ENCODE measurements at regions not wholly inside any gene's neighbourhood (a gene's known extent, or its start where the extent isn't known, plus 50 kb on each side); places are given as distances from the start of the nearest gene placed in this dataset.

DNA sequence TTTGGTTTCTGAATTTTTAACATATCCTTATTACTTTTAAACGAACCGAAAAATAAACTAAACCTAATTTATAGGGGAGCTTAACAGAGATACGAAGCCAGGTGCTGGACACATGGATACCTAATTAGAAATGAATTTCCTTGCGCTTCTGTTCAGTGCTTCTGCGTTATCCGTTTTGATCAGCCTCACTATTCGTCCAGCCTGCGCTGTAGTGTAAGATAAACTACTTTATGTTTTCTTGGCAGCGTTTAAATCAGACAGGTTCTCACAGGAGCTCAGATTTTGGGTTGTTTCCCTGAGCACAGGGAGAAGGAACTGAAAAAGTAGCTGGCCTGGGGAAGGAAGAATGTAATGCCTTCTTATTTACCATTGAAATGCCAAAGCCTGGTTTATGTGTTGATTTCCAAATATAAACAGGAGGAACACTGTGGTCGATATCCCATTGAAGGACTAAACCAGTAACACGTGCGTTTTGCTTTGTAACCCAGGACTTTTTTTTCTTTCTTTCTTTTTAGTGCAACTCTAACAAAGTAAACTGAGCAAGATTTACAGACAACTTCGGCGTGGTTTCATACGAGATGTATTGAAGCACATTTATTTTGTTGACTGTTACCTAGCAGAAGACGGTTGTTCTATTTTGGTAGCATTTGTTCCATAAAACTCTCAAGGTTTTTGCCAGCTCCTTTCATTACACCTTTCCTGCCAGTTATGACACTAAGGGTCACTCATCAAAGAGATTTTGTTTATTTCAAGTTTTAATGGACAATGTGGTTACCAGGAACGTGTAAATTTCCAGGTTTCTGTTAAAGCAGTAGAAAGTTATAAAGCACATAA, 214.8 kb upstream of the HEY2 start:
- Histone ChIP-seq H3K27ac (no peak overlapping the region), H3K4me3 (ENCODE audit: low read depth in 1 of 2, low read length in 1 of 2) (no peak overlapping the region), H3K4me1 (ENCODE audit: control insufficient read depth in 1 of 2, insufficient read depth in 1 of 2, low read depth in 1 of 2, low read length in 1 of 2) (no peaks in the 10 kb centered on the region), H3K36me3 (no peaks in the 10 kb centered on the region), H3K9me3 (no peaks in the 10 kb centered on the region), H3K27me3 (peaks cover 48% of the 10 kb centered on the region)
- TF ChIP-seq, protein P1, sequence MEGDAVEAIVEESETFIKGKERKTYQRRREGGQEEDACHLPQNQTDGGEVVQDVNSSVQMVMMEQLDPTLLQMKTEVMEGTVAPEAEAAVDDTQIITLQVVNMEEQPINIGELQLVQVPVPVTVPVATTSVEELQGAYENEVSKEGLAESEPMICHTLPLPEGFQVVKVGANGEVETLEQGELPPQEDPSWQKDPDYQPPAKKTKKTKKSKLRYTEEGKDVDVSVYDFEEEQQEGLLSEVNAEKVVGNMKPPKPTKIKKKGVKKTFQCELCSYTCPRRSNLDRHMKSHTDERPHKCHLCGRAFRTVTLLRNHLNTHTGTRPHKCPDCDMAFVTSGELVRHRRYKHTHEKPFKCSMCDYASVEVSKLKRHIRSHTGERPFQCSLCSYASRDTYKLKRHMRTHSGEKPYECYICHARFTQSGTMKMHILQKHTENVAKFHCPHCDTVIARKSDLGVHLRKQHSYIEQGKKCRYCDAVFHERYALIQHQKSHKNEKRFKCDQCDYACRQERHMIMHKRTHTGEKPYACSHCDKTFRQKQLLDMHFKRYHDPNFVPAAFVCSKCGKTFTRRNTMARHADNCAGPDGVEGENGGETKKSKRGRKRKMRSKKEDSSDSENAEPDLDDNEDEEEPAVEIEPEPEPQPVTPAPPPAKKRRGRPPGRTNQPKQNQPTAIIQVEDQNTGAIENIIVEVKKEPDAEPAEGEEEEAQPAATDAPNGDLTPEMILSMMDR (IDR thresholded peaks at IDR 0.05) = no peak

DNA sequence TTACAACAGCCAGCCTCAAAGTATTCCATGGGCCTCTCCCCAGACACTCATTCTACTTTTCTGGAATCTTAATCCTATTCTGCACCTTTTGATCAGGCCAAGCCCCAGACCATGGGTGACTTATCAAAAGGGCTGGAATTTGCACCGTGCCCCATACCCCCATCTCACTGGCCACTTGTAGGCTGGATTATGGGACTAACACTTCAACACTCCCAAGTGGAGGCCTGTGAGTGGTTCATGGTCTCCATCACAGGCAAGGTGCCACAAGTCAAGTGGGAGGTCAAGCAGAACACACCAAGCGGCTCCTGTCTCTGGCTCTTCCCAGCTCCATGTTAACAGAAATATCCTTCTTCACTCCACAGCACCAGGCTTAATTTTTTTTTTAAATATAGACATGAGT, 212.3 kb upstream of the HEY2 start:
- TF ChIP-seq, protein P1 (IDR thresholded peaks at IDR 0.05) = no peak
- Histone ChIP-seq H3K4me3 (ENCODE audit: low read depth in 1 of 2, low read length in 1 of 2) (no peak overlapping the region), H3K27me3 (peaks cover 41% of the 10 kb centered on the region)

DNA sequence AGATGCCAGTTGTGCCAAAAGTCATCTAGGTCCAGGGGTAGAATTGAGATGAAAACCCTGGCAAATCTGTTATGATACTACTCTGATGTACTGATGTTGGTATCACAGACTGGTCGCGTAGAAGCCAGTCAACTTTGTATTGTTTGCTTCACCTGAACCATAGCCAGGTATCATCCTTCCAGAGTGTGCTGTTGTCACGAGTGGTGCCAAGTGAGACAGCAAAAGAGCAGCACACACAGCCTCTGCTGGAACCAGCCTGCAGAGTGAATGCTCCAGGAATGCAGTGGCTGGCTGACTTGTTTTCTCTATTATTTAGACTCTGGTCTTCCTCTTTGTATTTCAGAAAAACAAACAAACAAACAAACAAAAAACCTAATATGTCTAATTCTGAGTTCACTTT, 209.5 kb upstream of the HEY2 start:
- Histone ChIP-seq H3K4me1 (ENCODE audit: control insufficient read depth in 1 of 2, insufficient read depth in 1 of 2, low read depth in 1 of 2, low read length in 1 of 2) (no peaks in the 10 kb centered on the region), H3K4me3 (ENCODE audit: low read depth in 1 of 2, low read length in 1 of 2) (no peak overlapping the region), H3K27ac (no peak overlapping the region), H3K36me3 (no peaks in the 10 kb centered on the region), H3K27me3 (peaks cover 13% of the 10 kb centered on the region), H3K9me3 (no peaks in the 10 kb centered on the region)
- TF ChIP-seq, protein P1 (IDR thresholded peaks at IDR 0.05) = no peak

More for the DNA sequence above, 212.3 kb upstream of the HEY2 start:
- H3K36me3 ChIP-seq = no peaks in the 10 kb centered on the region
- no peaks in the 10 kb centered on the region for H3K9me3 ChIP-seq
- H3K27ac ChIP-seq = no peak overlapping the region
- no peaks in the 10 kb centered on the region for H3K4me1 ChIP-seq (ENCODE audit: control insufficient read depth in 1 of 2, insufficient read depth in 1 of 2, low read depth in 1 of 2, low read length in 1 of 2)

DNA sequence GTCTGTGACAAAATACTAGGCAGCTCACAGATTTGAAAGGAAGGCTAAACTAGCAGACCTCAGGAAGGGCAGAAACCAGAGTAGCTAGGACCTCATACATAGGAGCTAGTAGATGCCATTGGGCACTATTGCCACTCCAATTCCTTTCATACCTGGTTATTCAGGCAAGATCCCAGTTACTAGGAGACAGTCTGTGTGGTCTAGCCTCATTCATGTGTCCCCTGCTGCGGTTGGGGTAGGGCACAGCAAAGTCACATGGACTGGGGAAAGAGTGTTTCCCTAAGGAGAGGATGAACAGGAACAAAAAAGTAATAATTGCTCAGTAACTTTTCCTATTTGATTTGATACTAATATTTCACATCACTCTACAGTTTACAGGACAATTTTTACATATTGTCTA, 204.6 kb upstream of the HEY2 start:
- Histone ChIP-seq H3K4me1 (ENCODE audit: control insufficient read depth in 1 of 2, insufficient read depth in 1 of 2, low read depth in 1 of 2, low read length in 1 of 2) (no peaks in the 10 kb centered on the region), H3K4me3 (ENCODE audit: low read depth in 1 of 2, low read length in 1 of 2) (no peak overlapping the region), H3K9me3 (no peaks in the 10 kb centered on the region), H3K27me3 (no peaks in the 10 kb centered on the region), H3K36me3 (no peaks in the 10 kb centered on the region), H3K27ac (no peak overlapping the region)
- TF ChIP-seq, protein P1 (IDR thresholded peaks at IDR 0.05) = no peak

DNA sequence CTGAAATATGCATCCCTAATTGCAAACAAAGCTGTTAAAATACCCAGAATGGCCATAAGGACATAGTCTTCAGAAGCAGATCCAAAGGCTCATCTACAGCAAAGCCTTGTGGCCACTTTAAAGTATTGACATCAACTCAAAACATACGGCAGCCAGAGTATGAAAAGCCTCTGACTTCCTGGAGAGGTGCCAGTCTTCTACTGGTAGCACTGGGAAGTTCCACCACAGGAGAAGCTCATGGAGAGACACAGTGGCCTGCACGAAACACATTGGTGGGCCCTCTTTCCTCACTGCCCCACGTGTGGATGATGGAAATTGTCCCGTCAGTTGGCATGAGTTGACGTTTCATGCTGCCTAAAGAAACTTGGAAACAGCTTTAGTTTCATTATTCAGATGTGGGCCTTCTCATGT, 202.6 kb upstream of the HEY2 start:
- Histone ChIP-seq H3K4me1 (ENCODE audit: control insufficient read depth in 1 of 2, insufficient read depth in 1 of 2, low read depth in 1 of 2, low read length in 1 of 2) (no peaks in the 10 kb centered on the region), H3K27me3 (no peaks in the 10 kb centered on the region), H3K36me3 (no peaks in the 10 kb centered on the region), H3K9me3 (no peaks in the 10 kb centered on the region), H3K27ac (no peak overlapping the region), H3K4me3 (ENCODE audit: low read depth in 1 of 2, low read length in 1 of 2) (no peak overlapping the region)
- TF ChIP-seq, protein P1 (IDR thresholded peaks at IDR 0.05) = no peak

All from neutrophil (primary cell).